COLO668 (cell line): ENCODE measurements at regions not wholly inside any gene's neighbourhood (a gene's known extent, or its start where the extent isn't known, plus 50 kb on each side); places are given as distances from the start of the nearest gene placed in this dataset.

ENCODE experiments used
- DNase-seq: peaks from one replicate; lab custom pipeline; 2025; ENCODE audit not compliant: unreplicated experiment; lab: John Stamatoyannopoulos, UW

DNA sequence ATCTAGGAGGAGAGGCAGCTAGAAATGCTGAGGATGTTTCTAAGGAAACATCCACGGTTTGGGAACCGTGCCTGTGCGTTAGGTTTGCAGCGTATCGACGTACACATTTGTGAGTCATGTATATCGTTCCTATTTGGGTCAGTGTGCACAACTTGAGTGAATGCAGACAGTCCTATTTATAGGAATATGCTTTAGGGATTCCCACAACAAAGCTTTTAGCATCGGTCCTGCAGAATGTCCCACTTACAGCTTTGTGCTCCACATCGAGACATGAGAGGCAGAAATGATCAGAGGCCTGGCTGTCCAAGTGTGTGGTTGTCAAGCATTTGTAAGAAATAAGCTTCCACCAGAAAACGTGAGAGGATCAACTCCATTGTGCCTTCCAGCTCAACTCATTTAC is 1282.7 kb upstream of the WWC1 start:
- no peak for DNase-seq

DNA sequence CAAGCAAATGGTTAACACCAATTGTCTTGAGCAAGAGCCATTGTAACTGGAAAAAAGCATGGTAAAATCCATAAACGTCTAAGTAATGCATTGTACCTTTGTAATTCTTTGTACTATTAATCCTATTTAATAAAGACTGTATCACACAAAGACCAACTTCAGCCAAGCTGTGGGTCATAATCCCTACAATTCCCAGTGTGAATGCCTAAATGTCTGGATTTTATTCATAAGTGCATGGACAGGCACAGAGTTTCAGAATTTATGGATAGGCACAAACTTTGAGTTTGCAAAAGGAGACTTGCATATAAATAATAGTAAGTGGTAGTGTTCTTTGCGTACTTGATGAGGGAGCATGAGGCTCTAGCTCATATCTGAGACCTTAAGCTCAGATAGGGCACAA is 1280.2 kb upstream of the WWC1 start:
- no peak for DNase-seq

DNA sequence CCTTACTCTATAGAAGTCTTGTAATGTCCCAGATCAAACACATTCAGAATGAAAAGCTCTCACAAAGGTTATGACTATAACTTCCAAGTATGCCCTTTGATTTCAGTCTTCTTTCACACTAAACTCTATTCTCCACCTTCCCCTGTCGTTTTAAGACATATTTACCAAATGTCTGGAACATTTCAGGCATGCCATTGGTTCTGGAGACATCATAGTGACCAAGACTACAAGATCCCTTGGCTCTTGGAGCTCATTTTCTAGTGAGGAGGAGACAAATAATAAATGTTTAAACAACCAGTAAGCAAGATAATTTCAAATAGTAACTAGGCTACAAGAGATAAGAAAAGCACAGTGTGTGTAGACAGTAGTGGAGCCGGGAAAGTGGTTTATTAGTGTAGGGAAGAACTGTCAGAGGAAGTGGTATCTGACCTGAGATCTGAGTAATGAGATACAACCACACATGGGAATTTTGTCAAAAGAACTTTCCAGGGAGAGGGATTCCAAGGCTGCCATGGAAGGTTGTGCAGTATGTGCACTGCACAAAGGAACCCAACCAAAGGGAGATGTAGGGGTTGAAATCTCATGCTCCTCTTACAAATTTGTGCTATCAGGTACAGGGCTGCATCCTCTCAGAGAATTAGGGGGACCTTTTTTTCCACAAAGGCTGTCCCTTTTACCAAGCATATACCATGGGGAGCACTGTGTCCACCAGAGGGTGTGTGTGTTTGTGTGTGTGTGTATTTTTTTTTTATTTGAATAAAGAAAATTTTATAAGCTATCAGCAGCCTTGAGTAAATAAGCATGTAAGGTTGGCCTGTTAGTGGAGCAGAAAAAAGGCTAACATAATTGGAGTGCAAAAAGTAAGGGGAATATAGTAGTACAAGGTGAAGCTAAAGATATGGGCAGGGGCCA is 1279.1 kb upstream of the WWC1 start:
- DNase-seq, result no peak

DNA sequence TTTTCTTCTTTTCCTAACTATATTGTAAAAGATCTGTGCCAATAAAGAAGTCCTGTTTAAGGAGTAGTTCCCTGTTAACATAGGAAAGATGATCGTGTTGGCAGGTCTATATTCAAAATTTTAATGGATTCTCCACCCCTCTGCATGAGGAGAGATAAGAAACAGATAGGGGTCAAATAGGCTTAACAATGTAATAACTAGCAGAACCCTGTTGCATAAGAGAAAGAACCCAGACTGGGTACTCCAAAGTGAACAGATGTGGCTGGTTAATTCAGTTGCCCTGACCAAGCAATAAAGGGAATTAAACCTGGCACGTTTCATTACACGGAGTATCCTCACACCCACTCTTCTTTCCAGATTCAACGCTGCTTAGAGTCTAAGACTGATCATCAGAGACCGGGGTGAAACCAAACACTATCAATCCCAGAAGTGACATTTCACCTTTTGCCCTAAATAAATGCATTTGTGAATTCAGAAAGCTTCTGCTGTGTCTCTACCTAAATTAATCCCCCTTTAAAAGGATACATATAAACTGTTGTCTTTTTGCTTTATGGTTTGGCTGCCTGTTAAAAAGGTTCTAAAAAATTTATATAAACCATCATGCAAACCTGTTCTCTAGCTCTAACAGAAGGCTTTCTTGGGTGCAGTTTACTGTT is 1276.9 kb upstream of the WWC1 start:
- no peak for DNase-seq

DNA sequence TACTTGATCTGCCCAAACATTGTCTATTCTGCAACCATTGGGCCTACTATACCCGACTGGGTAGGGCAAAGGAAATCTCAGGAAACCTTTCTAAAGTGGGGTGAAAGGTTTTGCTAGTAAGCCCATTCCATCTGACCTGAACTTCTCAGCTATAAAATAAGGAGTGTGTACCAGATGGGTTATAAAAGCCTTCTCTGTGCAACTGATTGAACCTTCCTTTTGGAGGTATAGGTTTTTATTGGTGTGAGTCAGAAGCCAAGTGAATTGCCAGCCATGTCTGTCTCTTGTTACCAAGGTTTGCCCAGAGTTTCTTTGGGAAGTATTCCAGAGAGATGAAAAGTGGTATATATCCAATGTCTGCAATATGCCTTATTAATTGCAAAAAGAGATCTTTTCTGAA is 1271.0 kb upstream of the WWC1 start:
- no peak for DNase-seq

DNA sequence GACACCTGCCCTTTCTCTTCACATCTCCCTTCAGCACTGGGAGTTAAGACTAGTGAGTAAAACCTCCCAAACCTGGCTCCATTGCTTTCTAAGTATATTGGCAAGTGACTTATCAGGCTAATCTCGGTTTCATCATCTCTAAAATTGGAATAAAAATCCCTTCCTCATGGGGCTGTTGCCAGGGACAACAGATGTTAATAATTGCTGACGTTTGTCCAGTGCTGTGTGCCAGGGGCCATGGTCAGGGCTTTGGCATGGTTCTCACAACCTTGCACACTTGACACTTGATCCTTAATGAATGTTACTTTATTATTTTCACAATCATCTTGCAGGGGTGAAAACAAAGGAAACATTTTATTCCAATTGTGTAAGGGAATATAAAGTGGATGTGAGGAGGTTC is 1262.0 kb upstream of the WWC1 start:
- DNase-seq, result no peak

DNA sequence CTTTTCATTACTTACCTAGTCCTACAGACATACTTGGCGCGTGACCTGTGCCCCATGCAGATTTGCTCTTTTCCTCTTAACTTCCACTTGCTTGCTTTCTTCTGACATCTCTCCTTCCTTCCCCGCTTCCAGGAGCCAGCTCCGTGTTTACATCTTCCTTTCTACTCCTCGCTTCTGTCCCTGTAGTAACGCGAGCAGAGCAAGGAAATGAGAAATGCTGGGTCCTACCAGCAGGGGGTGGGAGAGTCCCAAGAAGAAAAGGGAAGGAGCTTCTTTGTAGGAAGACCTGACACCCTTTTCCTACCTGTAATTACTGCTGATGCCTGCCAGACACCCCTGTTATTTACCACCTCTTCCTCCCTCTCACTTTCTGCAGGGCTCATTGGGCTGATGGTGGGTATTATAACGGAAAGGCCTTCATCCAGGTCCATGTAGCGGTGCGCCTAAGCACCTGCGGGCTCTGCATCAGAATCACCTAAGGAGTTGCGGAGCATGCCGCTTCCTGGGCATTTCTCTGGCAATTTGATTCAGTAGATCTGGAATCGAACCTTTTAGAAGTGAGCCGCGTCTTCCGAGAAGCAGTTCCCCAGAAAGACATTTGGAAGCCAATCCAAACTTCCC is 1260.8 kb upstream of the WWC1 start:
- no peak for DNase-seq

DNA sequence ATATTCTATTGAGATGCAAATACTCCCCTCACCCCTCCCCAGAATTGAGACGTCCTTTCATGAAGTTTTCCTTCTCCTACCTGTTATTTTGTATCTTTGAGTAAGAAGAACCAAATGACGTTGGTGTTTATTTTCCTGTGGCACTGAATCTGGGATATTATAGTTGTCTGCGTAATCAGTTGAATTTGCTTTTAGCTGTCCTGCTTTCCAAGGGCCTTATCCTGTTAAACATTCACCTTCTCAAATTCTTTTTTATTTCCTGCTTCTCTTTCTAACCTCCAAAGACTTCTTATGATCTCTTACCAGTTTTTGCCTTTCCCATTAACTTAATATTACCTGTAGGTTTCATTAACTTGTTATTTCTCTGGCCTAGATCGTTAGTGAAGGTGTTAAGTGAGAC is 1254.9 kb upstream of the WWC1 start:
- no peak for DNase-seq

DNA sequence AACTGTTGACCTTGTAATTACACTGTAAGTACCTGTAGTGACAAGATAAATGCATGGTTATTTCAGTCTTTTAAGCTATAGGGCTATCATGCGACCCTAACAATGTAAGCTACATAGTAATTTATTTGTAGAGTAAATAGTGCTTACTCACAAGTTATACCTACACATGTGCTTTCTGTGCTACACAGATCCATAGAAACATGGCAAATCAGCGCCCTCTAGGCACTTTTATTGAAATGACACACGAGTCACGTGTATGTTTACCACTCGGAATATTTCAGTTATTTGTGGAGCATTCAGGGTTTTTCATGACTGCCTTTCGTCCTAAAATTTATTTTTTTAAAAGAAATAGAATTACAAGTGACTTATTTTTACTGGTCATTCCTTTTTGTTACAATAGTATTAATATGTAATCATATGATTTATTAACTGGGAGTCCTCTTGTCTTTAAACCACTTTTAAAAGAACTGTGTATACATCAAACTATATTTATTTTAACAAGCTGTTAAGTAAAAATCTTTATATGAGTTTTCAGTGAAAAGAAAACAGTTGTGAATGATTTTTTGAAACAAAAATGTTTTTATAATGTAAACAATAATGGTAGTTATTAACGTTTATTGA is 1242.3 kb upstream of the WWC1 start:
- DNase-seq, result no peak

DNA sequence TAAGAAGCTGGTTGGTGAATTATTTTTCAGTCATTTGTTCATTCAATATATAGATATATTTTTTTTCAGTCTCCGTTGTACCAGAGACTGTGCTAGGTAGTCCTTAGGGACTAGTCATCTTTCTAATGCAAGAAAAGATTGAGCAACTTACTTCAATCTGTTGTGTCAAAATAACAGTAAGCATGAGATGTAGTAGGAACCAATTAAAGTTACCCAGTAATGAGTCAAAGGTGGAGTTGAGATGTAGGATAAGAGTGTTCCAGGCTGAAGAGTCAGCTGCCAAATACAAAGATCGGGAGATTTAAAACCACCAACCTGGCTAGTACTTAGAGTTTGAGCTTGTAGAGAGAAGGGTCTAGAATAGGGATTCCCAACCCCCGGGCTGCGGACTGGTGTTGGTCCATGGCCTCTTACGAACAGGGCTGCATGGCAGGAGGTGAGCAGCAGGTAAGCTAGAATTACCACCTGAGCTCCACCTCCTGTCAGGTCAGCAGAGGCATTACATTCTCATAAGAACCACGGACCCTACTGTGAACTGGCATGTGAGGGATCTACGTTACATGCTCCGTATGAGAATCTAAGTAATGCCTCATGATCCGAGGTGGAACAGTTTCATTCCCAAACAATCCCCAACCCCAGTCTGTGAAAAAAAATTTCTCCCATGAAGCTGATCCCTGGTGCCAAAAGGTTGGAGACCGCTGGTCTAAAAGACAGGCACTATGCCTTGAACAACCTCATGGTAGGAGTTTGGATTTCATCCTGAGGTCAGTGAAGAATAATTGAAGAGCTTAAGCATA is 1241.5 kb upstream of the WWC1 start:
- no peak for DNase-seq

DNA sequence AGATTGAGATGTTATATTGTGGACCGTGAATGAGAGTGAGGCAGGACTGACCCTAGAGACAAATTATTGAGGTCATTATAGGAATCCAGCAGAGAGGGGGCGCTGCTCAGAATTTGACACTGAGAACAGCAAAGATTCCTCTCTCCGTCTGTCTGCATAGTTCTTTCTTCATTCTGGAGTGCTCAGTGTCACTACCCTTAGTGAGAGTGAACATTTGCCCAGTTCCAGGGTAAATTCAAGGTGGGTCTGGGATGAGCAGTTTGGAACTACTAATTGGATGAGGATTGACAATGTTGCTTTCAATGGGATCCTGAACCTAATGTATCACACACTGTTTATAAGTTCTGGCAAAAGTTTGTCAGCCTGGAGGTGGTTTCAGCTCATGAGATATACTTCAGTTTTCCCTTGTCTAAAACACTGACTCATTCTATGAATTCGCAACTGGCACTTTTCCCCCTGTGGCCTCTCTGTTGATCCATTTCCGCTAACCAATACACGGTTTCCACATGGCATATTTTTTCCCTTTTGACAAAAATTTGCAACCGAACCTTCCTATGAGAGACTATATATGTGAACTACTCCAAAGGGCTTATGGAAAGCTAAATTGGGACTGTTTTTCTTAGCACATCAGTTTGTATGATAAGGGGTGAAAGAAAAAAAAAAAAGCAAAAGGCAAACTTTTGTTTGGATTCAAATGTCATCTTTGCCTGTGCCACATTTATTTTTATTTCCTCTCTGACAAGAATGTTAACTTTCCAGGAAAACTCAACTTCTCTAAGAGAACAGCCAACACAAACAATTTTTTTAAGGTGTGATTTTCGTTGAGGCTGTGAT is 1240.7 kb upstream of the WWC1 start:
- no peak for DNase-seq

DNA sequence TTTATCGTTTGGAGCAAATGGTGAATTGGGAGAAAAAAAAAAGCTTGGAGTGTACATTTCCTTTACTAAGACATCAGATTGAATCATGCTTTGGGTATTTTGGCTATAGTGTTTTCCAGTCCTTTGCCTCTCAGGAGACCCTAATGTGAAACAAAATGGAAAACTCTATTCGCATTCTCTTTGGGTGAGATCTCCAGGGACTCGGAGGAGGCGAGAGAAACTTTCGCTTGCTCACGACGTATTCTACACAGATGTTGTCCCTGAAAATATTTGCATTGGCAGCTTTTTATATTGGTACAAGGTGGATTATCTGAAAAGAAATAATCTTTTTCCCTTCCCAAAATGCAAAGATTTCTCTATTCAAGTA is 1240.1 kb upstream of the WWC1 start:
- no peak for DNase-seq

DNA sequence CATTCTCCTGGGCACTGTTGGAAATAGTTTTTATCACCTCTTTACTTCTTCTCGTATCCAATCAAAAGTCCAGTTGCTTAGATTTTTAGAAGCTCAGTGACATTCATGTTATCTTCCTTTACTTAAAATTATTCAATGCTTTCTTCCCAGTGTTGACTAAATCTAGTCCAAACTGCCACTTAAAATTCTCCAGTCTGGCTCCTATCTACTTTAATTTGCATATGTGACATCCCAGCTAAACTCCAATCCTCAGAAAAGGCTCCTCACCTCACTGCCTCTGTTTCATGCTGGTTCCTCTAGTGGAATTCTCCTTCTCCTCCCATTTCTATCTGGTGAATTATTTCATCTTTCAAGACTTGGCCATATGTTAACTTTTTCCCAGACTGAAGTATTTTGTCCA is 1238.7 kb upstream of the WWC1 start:
- no peak for DNase-seq

DNA sequence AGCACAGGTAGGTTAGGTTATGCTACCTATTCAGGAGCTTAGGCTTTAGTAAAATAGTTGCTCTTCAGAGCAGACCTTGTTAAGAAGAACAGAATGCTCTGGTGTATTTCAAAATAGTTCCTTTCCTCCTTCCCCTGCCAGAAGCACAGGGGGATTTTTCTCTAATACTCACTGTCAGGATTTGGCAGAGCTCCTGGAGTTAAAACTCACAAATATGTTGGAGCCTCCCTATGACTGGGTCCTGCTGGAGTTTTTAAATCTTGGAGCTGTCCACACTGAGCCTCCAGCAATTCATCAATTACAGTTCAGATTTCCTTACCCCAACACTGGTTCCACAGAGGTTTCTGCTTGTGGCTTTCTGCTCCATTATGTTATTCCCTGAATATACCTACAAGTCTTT is 1233.8 kb upstream of the WWC1 start:
- DNase-seq, result no peak

DNA sequence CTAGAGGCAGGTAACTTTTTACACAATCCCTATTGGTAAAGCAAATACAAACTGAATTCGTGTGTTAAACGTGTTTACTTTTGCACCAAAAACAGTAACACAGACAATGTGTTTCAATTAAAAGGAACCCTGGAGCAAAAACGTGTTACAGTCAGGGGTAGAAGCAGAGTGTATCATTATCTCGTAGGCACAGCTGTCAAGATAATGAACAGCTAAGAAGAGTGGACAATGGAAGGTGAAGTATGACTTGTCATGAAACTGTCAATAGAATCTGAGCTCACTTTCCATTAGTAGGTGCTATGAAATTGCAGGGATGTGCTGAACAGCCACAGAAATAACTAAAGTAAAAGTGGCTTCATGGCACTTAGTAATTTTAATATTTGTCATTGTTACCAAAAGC is 1229.8 kb upstream of the WWC1 start:
- no peak for DNase-seq

DNA sequence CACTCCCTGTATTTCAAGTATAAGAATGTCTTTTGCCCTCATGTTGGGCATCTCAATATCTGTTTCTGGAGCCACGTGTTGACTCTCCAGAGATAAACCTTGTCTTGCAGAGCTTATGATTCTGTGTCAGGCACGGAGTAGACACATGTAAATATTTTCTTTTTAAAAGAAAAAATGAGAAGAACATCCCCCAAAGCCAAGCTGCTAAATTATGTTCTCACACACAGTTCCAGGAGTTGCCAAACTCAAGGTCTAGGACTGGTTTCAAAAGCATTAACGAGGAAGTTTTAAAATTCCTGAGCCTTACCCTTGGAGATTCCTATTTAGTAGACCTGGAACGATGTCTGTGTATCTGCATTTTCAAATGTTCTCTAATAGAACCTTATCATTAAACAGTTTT is 1228.3 kb upstream of the WWC1 start:
- DNase-seq, result no peak

DNA sequence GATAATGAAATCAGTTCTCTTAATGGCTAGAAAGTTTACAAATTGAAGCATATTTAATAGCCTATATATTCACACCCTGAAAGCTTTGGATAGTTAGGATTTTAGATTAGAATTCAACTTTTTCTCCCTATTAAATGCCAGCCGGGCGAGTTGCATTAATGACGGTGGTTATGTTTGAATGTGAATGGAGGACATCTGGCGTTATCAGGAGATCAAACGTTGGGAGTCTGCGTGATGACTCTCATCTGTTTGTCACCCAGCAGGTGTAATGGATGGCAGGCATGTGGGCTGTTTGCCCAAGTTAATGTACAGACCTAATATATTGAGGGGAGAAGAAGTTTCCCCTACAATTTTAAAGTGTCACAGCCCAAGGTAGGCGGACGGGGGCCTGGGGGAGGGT is 1227.7 kb upstream of the WWC1 start:
- no peak for DNase-seq

DNA sequence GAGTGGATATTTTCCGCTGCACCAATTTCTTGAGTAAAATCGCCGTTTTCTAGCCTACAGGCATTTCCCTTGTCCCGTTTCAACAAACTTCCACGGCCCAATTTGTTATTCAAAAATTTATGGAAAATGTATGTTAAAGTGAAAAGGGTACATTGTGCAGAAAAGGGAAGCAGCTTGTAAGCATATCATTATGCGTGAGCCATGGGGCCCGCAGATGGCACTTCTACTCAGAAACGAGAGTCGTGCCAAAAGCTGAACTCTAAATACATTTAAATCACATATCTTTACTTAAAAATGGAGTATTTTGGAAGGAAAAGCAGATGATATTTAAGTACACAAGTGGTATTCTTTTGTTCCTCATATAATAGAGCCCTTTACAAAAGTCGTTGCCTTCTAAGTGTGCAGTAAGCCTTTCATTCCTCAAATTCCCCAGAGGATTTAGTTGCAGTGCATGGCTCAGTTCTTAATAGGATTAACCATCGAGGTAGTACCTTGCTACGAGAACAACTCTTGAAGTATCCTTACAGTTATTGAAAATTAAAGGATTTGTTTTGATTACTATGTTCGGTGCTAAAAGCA is 1227.2 kb upstream of the WWC1 start:
- no peak for DNase-seq

DNA sequence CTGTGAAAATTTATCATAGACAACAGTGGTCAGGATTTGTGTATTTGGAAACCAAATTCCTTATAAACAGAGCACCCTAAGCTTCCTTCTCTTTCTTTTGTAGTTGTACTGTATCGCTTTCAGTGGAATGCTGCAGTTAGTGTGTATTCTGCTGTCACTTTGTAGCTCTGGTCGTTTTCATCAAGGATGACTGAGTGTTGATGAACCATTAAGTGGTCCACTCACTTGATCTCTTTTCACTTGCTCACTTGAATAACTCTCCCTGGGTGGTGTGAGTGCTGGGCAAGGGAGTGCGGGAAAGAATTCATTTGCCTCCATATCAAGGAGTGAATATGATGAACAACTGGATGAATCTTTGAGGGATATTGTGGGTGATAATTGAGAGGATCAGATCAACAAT is 1225.7 kb upstream of the WWC1 start:
- no peak for DNase-seq
